KBM-7 (cell line): ENCODE measurements at regions not wholly inside any gene's neighbourhood (a gene's known extent, or its start where the extent isn't known, plus 50 kb on each side); places are given as distances from the start of the nearest gene placed in this dataset.

Experiments used
- DNase-seq: peaks from one replicate; pipeline ENCODE4 v3.0.0-alpha.2; 2015
- in situ Hi-C: fragments of 300-500 bp; cut with MboI; formaldehyde crosslinking; loops from 2 replicates; pipeline ENCODE4 v1.14.3; 2020; ENCODE audit warnings: low sequenced_read_pairs, low pct_unique_long_range_greater_than_20kb, mixed read lengths

GRCh38 chr15:46146002-46146401, 511.2 kb downstream of the SQOR start:
- in situ Hi-C loops: no loop called here

GRCh38 chr15:46146915-46147314, 512.1 kb downstream of the SQOR start:
- in situ Hi-C loops: no loop called here
- no peak for DNase-seq

More at GRCh38 chr15:46146002-46146401, 511.2 kb downstream of the SQOR start:
- no peak for DNase-seq

GRCh38 chr15:46151786-46152185, 517.0 kb downstream of the SQOR start:
- DNase-seq: no peak
- in situ Hi-C loops: no loop called here

- in situ Hi-C loops: no loop called here
Observed at GRCh38 chr15:46166750-46167149, 531.9 kb downstream of the SQOR start.

GRCh38 chr15:46170326-46170725, 535.5 kb downstream of the SQOR start:
- in situ Hi-C loops: no loop called here
- no peak for DNase-seq

More at GRCh38 chr15:46166750-46167149, 531.9 kb downstream of the SQOR start:
- DNase-seq: no peak

- no peak for DNase-seq
- in situ Hi-C loops: no loop called here
Observed at GRCh38 chr15:46174122-46174521, 539.3 kb downstream of the SQOR start.

GRCh38 chr15:46177219-46177618, 542.4 kb downstream of the SQOR start:
- DNase-seq: no peak
- in situ Hi-C loops: no loop called here

GRCh38 chr15:46178138-46178537, 543.3 kb downstream of the SQOR start:
- no peak for DNase-seq
- in situ Hi-C loops: no loop called here

GRCh38 chr15:46207341-46207740, 572.5 kb downstream of the SQOR start:
- in situ Hi-C loops: no loop called here
- no peak for DNase-seq

- DNase-seq: no peak
- in situ Hi-C loops: no loop called here
Observed at GRCh38 chr15:46213551-46213950, 578.7 kb downstream of the SQOR start.

- in situ Hi-C loops: no loop called here
- DNase-seq: no peak
Observed at GRCh38 chr15:46222826-46223225, 588.0 kb downstream of the SQOR start.

- in situ Hi-C loops: no loop called here
- DNase-seq: no peak
Observed at GRCh38 chr15:46229263-46229662, 594.4 kb downstream of the SQOR start.

- in situ Hi-C loops: no loop called here
- no peak for DNase-seq
Observed at GRCh38 chr15:46231786-46232185, 597.0 kb downstream of the SQOR start.

GRCh38 chr15:46232471-46232870, 597.6 kb downstream of the SQOR start:
- no peak for DNase-seq
- in situ Hi-C loops: no loop called here

- in situ Hi-C loops: no loop called here
- no peak for DNase-seq
Observed at GRCh38 chr15:46242935-46243334, 608.1 kb downstream of the SQOR start.

- DNase-seq: no peak
Observed at GRCh38 chr15:46251903-46252302, 617.1 kb downstream of the SQOR start.

GRCh38 chr15:46258056-46258455, 623.2 kb downstream of the SQOR start:
- in situ Hi-C loops: no loop called here
- no peak for DNase-seq

More at GRCh38 chr15:46251903-46252302, 617.1 kb downstream of the SQOR start:
- in situ Hi-C loops: no loop called here

GRCh38 chr15:46260937-46261336, 626.1 kb downstream of the SQOR start:
- DNase-seq: no peak
- in situ Hi-C loops: no loop called here

- in situ Hi-C loops: no loop called here
- DNase-seq: no peak
Observed at GRCh38 chr15:46265664-46266347, 631.0 kb downstream of the SQOR start.

- in situ Hi-C loops: no loop called here
- no peak for DNase-seq
Observed at GRCh38 chr15:46266661-46267060, 631.8 kb downstream of the SQOR start.

GRCh38 chr15:46270481-46271147, 635.8 kb downstream of the SQOR start:
- DNase-seq: no peak
- in situ Hi-C loops: no loop called here
